ENCODE measurements at regions not wholly inside any gene's neighbourhood (a gene's known extent, or its start where the extent isn't known, plus 50 kb on each side); places are given as distances from the start of the nearest gene placed in this dataset.

DNA sequence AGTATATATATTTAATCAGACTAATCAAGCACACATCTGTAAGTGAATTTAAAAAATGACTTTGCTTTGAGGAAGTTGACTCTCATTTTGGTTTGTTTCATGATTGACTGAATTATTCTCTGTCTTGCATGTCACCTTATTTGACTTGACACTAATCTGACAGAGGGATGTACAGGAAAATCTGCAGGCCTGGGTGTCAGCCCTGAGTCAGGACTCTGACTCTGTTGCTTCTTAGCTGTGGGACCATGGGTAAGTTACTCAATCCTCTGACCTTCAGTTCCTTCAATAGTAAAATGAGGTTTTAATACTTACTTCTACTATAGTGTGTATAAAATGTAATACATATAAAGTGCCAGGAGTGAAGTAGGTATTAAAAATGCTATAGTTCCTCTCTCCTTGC is 415.9 kb downstream of the ARHGEF28 start:
- Histone ChIP-seq H3K9ac (ENCODE audit: low read length) (no peak overlapping the region), H3K27me3 (ENCODE audit: insufficient read depth, low read depth, low read length) (no peaks in the 10 kb centered on the region), H3F3A (ENCODE audit: insufficient read depth, low read length, poor library complexity, severe bottlenecking) (no peaks in the 10 kb centered on the region), H3K9me3 (ENCODE audit: low read length) (no peaks in the 10 kb centered on the region), H3K79me2 (replicated peaks; ENCODE audit: insufficient read depth, low read length) (no peaks in the 10 kb centered on the region), H4K20me1 (ENCODE audit: insufficient read depth) (no peaks in the 10 kb centered on the region), H3K9me2 (ENCODE audit: insufficient read depth, low read length) (no peaks in the 10 kb centered on the region), H3K4me2 (ENCODE audit: low read length) (no peak overlapping the region), H3K4me3 (ENCODE audit: low read length) (no peak overlapping the region), H3K27ac (ENCODE audit: low read length) (no peak overlapping the region), H2AFZ (ENCODE audit: low read depth, low read length) (no peak overlapping the region), H3K36me3 (ENCODE audit: insufficient read depth, low read length) (no peaks in the 10 kb centered on the region)
- peak; percentile 76 for TF ChIP-seq EP300 (conservative IDR thresholded peaks at IDR 0.05; ENCODE audit: poor library complexity, severe bottlenecking)
- TF ChIP-seq TAF1 (IDR thresholded peaks at IDR 0.05; ENCODE audit: low read depth), result no peak

DNA sequence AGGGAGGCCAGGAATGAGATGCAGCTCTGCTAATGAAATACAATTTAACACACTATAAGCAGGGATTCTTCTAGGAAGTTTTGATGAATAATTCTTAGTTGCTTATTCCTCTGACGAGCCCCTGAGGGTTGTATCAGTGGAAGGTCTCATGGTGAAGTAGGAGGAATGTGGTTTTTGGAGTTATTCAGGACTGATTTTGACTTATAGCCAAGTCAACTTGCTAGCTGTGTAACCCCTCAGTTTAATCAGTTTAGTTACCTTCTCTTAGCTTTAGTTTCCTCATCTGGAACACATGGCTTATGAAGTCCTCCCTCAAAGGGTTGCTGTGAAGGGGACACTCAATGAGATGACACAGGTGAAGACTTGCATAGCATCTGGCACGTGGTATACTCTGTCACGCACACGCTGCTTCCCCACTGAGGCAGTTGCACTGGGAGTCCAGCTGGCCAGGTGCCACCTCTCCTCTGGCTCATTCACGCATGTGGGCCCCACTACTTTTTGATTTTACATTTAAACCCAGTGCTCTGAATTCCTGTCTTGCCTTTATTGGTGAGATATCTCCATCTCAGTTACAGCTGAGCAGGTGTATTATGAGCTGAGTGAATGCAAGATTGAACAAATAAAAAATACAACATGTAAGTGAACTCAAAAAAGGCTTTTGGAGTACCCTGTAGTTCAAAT is 415.0 kb downstream of the ARHGEF28 start:
- no peak overlapping the region for H2AFZ ChIP-seq (ENCODE audit: low read depth, low read length)
- H3K9me2 ChIP-seq (ENCODE audit: insufficient read depth, low read length), result no peaks in the 10 kb centered on the region
- TF ChIP-seq TAF1 (IDR thresholded peaks at IDR 0.05; ENCODE audit: low read depth) (no peak), SMC3 (conservative IDR thresholded peaks at IDR 0.05; ENCODE audit: poor library complexity) (no peak), MXI1 (conservative IDR thresholded peaks at IDR 0.05; ENCODE audit: poor library complexity, severe bottlenecking) (no peak), POLR2AphosphoS5 (IDR thresholded peaks at IDR 0.05) (no peak), RAD21 (conservative IDR thresholded peaks at IDR 0.05) (no peak), EZH2 (IDR thresholded peaks at IDR 0.05; ENCODE audit: borderline replicate concordance, insufficient read depth, low read length, poor library complexity, severe bottlenecking) (no peak), EP300 (conservative IDR thresholded peaks at IDR 0.05; ENCODE audit: poor library complexity, severe bottlenecking) (no peak), REST (IDR thresholded peaks at IDR 0.05; ENCODE audit: borderline replicate concordance) (no peak)
- TF ChIP-seq, protein P1, sequence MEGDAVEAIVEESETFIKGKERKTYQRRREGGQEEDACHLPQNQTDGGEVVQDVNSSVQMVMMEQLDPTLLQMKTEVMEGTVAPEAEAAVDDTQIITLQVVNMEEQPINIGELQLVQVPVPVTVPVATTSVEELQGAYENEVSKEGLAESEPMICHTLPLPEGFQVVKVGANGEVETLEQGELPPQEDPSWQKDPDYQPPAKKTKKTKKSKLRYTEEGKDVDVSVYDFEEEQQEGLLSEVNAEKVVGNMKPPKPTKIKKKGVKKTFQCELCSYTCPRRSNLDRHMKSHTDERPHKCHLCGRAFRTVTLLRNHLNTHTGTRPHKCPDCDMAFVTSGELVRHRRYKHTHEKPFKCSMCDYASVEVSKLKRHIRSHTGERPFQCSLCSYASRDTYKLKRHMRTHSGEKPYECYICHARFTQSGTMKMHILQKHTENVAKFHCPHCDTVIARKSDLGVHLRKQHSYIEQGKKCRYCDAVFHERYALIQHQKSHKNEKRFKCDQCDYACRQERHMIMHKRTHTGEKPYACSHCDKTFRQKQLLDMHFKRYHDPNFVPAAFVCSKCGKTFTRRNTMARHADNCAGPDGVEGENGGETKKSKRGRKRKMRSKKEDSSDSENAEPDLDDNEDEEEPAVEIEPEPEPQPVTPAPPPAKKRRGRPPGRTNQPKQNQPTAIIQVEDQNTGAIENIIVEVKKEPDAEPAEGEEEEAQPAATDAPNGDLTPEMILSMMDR (IDR thresholded peaks at IDR 0.05; ENCODE audit: poor library complexity, severe bottlenecking), result no peak

More for the DNA sequence above, 415.0 kb downstream of the ARHGEF28 start:
- Histone ChIP-seq H3K4me2 (ENCODE audit: low read length) (no peak overlapping the region), H3K79me2 (replicated peaks; ENCODE audit: insufficient read depth, low read length) (no peaks in the 10 kb centered on the region), H3K4me3 (ENCODE audit: low read length) (no peak overlapping the region), H4K20me1 (ENCODE audit: insufficient read depth) (no peaks in the 10 kb centered on the region), H3K36me3 (ENCODE audit: insufficient read depth, low read length) (no peaks in the 10 kb centered on the region), H3K27me3 (ENCODE audit: insufficient read depth, low read depth, low read length) (no peaks in the 10 kb centered on the region), H3F3A (ENCODE audit: insufficient read depth, low read length, poor library complexity, severe bottlenecking) (no peaks in the 10 kb centered on the region), H3K9me3 (ENCODE audit: low read length) (no peaks in the 10 kb centered on the region), H3K27ac (ENCODE audit: low read length) (no peak overlapping the region), H3K9ac (ENCODE audit: low read length) (no peak overlapping the region)
